Liver (tissue), 3 donors: ENCODE measurements at regions not wholly inside any gene's neighbourhood (a gene's known extent, or its start where the extent isn't known, plus 50 kb on each side); places are given as distances from the start of the nearest gene placed in this dataset.

Source experiments
- EGR1 ChIP-seq, 2 donors: IDR thresholded peaks; 2 replicates each; pipeline ENCODE4 v1.6.1; 2016 to 2018; ENCODE audit warnings: antibody characterized with exemption in 2 of 2, low read depth in 2 of 2
- HNF4A ChIP-seq, 2 donors: conservative IDR thresholded peaks; 2 replicates each; pipeline ENCODE4 v1.6.1; 2016; ENCODE audit warnings: antibody characterized with exemption in 2 of 2, mild to moderate bottlenecking in 2 of 2
- JUND ChIP-seq, 2 donors: IDR thresholded peaks; 2 replicates each; pipeline ENCODE4 v1.6.1; 2016; ENCODE audit warnings: antibody characterized with exemption in 2 of 2
- RXRA ChIP-seq, 2 donors: IDR thresholded peaks; 2 replicates each; pipeline ENCODE4 v1.6.1; 2017 to 2018; ENCODE audit warnings: antibody characterized with exemption in 2 of 2, mild to moderate bottlenecking in 1 of 2
- TF ChIP-seq, protein P1 (sequence below): fragments of 150-350 bp; IDR thresholded peaks from 2 replicates; pipeline ENCODE4 v1.5.1; 2017; ENCODE audit warnings: improper control_type of control experiment, low read depth, low read length; ENCODE audit not compliant: missing input control
- TF ChIP-seq, protein P2 (sequence below): IDR thresholded peaks from 2 replicates; pipeline ENCODE4 v1.6.1; 2016; ENCODE audit warnings: antibody characterized with exemption, mild to moderate bottlenecking
- donor health status: healthy.
- donor health status: healthy.

DNA sequence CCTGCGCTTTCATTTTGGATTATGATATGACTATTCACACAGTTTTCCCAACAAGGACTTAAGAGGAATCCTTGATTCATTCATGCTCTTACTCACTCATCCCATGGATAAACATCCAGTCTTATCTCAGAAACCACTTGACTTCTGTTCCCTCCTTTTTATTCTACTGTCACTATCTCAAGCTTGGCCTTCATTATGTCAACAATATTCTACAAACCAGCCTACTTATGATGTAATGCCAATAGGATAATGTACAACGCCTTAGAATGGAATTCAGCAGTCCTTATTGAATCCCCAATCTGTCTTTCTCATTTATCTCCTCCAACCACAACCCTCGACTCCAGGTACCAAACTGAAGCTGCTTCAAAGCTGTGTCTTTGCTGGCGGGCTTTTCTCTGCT lies 448.5 kb downstream of the PDZRN4 start:
- TF ChIP-seq, protein P1, sequence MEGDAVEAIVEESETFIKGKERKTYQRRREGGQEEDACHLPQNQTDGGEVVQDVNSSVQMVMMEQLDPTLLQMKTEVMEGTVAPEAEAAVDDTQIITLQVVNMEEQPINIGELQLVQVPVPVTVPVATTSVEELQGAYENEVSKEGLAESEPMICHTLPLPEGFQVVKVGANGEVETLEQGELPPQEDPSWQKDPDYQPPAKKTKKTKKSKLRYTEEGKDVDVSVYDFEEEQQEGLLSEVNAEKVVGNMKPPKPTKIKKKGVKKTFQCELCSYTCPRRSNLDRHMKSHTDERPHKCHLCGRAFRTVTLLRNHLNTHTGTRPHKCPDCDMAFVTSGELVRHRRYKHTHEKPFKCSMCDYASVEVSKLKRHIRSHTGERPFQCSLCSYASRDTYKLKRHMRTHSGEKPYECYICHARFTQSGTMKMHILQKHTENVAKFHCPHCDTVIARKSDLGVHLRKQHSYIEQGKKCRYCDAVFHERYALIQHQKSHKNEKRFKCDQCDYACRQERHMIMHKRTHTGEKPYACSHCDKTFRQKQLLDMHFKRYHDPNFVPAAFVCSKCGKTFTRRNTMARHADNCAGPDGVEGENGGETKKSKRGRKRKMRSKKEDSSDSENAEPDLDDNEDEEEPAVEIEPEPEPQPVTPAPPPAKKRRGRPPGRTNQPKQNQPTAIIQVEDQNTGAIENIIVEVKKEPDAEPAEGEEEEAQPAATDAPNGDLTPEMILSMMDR: no peak
- TF ChIP-seq, protein P2, sequence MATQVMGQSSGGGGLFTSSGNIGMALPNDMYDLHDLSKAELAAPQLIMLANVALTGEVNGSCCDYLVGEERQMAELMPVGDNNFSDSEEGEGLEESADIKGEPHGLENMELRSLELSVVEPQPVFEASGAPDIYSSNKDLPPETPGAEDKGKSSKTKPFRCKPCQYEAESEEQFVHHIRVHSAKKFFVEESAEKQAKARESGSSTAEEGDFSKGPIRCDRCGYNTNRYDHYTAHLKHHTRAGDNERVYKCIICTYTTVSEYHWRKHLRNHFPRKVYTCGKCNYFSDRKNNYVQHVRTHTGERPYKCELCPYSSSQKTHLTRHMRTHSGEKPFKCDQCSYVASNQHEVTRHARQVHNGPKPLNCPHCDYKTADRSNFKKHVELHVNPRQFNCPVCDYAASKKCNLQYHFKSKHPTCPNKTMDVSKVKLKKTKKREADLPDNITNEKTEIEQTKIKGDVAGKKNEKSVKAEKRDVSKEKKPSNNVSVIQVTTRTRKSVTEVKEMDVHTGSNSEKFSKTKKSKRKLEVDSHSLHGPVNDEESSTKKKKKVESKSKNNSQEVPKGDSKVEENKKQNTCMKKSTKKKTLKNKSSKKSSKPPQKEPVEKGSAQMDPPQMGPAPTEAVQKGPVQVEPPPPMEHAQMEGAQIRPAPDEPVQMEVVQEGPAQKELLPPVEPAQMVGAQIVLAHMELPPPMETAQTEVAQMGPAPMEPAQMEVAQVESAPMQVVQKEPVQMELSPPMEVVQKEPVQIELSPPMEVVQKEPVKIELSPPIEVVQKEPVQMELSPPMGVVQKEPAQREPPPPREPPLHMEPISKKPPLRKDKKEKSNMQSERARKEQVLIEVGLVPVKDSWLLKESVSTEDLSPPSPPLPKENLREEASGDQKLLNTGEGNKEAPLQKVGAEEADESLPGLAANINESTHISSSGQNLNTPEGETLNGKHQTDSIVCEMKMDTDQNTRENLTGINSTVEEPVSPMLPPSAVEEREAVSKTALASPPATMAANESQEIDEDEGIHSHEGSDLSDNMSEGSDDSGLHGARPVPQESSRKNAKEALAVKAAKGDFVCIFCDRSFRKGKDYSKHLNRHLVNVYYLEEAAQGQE: no peak
- no peak for TF ChIP-seq EGR1 (IDR thresholded peaks at IDR 0.05; ENCODE audit: low read depth in 2 of 2)
- TF ChIP-seq HNF4A (conservative IDR thresholded peaks at IDR 0.05): no peak
- TF ChIP-seq JUND (IDR thresholded peaks at IDR 0.05): no peak
- TF ChIP-seq RXRA (IDR thresholded peaks at IDR 0.05): no peak
